SK-N-MC (cell line): ENCODE measurements at regions not wholly inside any gene's neighbourhood (a gene's known extent, or its start where the extent isn't known, plus 50 kb on each side); places are given as distances from the start of the nearest gene placed in this dataset.

ENCODE experiments used
- DNase-seq: peaks from one replicate; pipeline ENCODE4 v3.0.0-alpha.2; 2011; ENCODE audit warnings: low read depth, low spot score
- H3K27ac ChIP-seq: fragments of 200-600 bp; sonication (generic); 2 replicates; pipeline ENCODE4 v1.5.1; 2016; ENCODE audit warnings: mixed run types
- H3K36me3 ChIP-seq: fragments of 200-600 bp; sonication (generic); 2 replicates; pipeline ENCODE4 v1.6.1; 2017; ENCODE audit warnings: antibody characterized with exemption, low read length, mixed read lengths; ENCODE audit not compliant: insufficient read depth
- H3K4me3 ChIP-seq: fragments of 200-600 bp; sonication (generic); 2 replicates; pipeline ENCODE4 v1.5.1; 2016
- H3K9ac ChIP-seq: fragments of 200-600 bp; sonication (generic); 2 replicates; pipeline ENCODE4 v1.8.0; 2017; ENCODE audit warnings: mixed run types, mixed read lengths; ENCODE audit not compliant: insufficient read length
- H3K9me3 ChIP-seq: fragments of 200-600 bp; sonication (generic); 2 replicates; pipeline ENCODE4 v1.6.1; 2017; ENCODE audit warnings: low read depth, mild to moderate bottlenecking, antibody characterized with exemption, low read length, moderate library complexity, mixed read lengths
- EZH2 ChIP-seq: fragments of 200-600 bp; sonication (generic); IDR thresholded peaks from one replicate; pipeline ENCODE4 v1.6.1; 2017; ENCODE audit warnings: antibody characterized with exemption
- FOXP2 ChIP-seq: optimal IDR thresholded peaks from 2 replicates; pipeline ENCODE3; 2011; ENCODE audit warnings: mild to moderate bottlenecking, moderate library complexity; ENCODE audit not compliant: insufficient read depth; ENCODE audit errors: extremely low read length, control extremely low read depth
- POLR2AphosphoS5 ChIP-seq: IDR thresholded peaks from 2 replicates; pipeline ENCODE4 v1.6.1; 2012; ENCODE audit warnings: mild to moderate bottlenecking, low read depth, low read length, borderline replicate concordance

DNA sequence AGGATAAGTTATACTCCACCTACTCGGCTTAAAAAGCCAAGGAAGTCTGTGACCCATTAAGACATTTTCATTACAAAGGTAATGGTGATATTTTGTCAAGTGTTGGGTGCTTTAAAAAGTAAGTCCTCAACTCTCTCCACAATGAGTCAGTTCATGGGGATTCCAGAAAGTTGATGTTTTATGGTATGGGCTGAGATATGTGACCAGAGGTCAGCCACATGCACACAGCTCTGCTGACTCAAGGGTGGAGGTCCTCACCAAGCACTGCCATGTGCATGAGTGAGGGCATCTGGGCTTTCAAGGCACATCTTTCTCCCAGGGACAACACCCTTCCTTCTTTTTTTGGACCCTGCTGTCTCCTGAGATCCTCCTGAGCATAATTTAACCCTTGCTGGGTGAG, 292.9 kb downstream of the PTEN start:
- H3K27ac ChIP-seq: no peak overlapping the region
- no peaks in the 10 kb centered on the region for H3K36me3 ChIP-seq
- TF ChIP-seq EZH2: no peak
- TF ChIP-seq POLR2AphosphoS5: no peak
- TF ChIP-seq FOXP2: no peak
- no peak for DNase-seq
- H3K4me3 ChIP-seq: no peak overlapping the region
- no peak overlapping the region for H3K9ac ChIP-seq
- H3K9me3 ChIP-seq: no peaks in the 10 kb centered on the region

- Histone ChIP-seq H3K9me3 (no peaks in the 10 kb centered on the region), H3K4me3 (no peak overlapping the region), H3K9ac (no peak overlapping the region), H3K36me3 (no peaks in the 10 kb centered on the region), H3K27ac (no peak overlapping the region)
- no peak for DNase-seq
- no peak for TF ChIP-seq FOXP2
- no peak for TF ChIP-seq EZH2
- TF ChIP-seq POLR2AphosphoS5: no peak
Observed at GRCh38 chr10:88157981-88158465, 294.6 kb downstream of the PTEN start.

GRCh38 chr10:88158526-88159122, 295.2 kb downstream of the PTEN start:
- DNase-seq: no peak
- H3K36me3 ChIP-seq: no peaks in the 10 kb centered on the region
- H3K9ac ChIP-seq: no peak overlapping the region
- TF ChIP-seq POLR2AphosphoS5 (no peak), EZH2 (no peak), FOXP2 (no peak)
- no peak overlapping the region for H3K4me3 ChIP-seq
- H3K27ac ChIP-seq: no peak overlapping the region
- H3K9me3 ChIP-seq: no peaks in the 10 kb centered on the region

DNA sequence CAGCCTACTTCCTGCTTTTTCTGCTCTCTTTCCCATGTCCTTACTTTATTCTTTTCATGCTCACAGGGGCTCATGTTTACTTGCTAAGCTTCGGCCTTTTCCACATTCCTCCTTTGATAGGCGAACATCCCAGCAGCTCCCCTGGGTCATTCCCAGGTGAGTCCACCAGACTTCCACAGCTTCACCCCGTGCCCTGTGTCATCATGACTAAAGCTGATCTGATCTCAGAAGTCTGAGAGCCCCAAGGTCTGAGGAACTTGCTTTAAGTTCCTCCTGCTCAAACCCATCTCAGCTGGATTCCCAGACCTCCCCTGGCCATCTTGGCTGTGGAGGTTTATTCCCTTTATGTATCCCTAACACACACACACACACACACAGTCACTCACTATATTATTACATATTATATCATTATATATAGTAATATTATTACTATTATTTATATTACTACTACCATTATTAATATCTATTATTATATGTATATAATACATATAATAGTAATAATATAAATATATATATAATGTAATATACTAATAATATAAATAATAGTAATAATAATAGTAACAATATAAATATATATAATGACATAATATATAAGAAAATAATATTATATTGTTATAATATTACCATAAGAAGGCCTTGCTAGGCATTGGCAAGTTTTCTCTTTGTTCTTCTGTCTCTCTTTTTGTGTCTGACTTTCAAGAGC, 295.9 kb downstream of the PTEN start:
- Histone ChIP-seq H3K36me3 (no peaks in the 10 kb centered on the region), H3K4me3 (no peak overlapping the region), H3K9ac (no peak overlapping the region), H3K27ac (no peak overlapping the region), H3K9me3 (no peaks in the 10 kb centered on the region)
- no peak for DNase-seq
- no peak for TF ChIP-seq POLR2AphosphoS5
- no peak for TF ChIP-seq FOXP2
- no peak for TF ChIP-seq EZH2

- no peaks in the 10 kb centered on the region for H3K9me3 ChIP-seq
- H3K27ac ChIP-seq: no peak overlapping the region
- no peak overlapping the region for H3K9ac ChIP-seq
- DNase-seq: no peak
- no peaks in the 10 kb centered on the region for H3K36me3 ChIP-seq
- H3K4me3 ChIP-seq: no peak overlapping the region
- no peak for TF ChIP-seq FOXP2
- TF ChIP-seq EZH2: no peak
Observed at GRCh38 chr10:88161070-88161469, 297.6 kb downstream of the PTEN start.

DNA sequence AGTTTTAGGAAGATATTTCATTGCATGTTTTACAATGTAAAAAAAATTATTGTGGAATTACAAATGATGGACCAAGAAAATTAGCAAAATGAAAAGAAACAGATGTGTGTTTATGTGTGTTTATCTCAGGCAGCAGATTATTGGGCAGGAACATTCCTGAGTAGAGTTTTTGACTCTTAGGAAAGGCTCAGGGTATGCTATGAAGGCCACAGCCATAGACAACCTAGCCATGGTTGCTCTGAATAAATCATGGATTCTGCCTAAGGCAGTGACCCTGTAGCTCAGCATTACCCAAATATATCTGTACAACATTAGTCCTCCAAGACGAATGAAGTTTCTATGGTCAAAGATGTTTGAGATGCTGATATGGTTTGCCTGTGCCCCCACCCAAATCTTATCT, 298.3 kb downstream of the PTEN start:
- Histone ChIP-seq H3K9me3 (no peaks in the 10 kb centered on the region), H3K9ac (no peak overlapping the region), H3K27ac (no peak overlapping the region), H3K4me3 (no peak overlapping the region), H3K36me3 (no peaks in the 10 kb centered on the region)
- DNase-seq: no peak
- TF ChIP-seq POLR2AphosphoS5: no peak
- TF ChIP-seq EZH2: no peak
- no peak for TF ChIP-seq FOXP2

- Histone ChIP-seq H3K4me3 (no peak overlapping the region), H3K36me3 (no peaks in the 10 kb centered on the region), H3K9ac (no peak overlapping the region), H3K9me3 (no peaks in the 10 kb centered on the region), H3K27ac (no peak overlapping the region)
- TF ChIP-seq POLR2AphosphoS5 (no peak), EZH2 (no peak), FOXP2 (no peak)
- no peak for DNase-seq
Observed at GRCh38 chr10:88162852-88163251, 299.4 kb downstream of the PTEN start.

- no peak overlapping the region for H3K27ac ChIP-seq
- TF ChIP-seq EZH2 (no peak), FOXP2 (no peak), POLR2AphosphoS5 (no peak)
- no peak overlapping the region for H3K4me3 ChIP-seq
- no peaks in the 10 kb centered on the region for H3K9me3 ChIP-seq
- no peak overlapping the region for H3K9ac ChIP-seq
- no peak for DNase-seq
- H3K36me3 ChIP-seq: no peaks in the 10 kb centered on the region
Observed at GRCh38 chr10:88163572-88163971, 300.1 kb downstream of the PTEN start.
